ENCODE measurements at regions not wholly inside any gene's neighbourhood (a gene's known extent, or its start where the extent isn't known, plus 50 kb on each side); places are given as distances from the start of the nearest gene placed in this dataset.

GRCh38 chr6:86045038-86045437 is 402.4 kb upstream of the SYNCRIP start:
- Histone ChIP-seq H3K79me2 (ENCODE audit: insufficient read depth, low read length) (no peaks in the 10 kb centered on the region), H3K27ac (ENCODE audit: low read length) (no peak overlapping the region), H3K36me3 (ENCODE audit: insufficient read depth, low read length) (no peaks in the 10 kb centered on the region), H3K9ac (ENCODE audit: low read depth, low read length) (no peak overlapping the region), H3K4me1 (ENCODE audit: insufficient read depth, low read length) (no peaks in the 10 kb centered on the region), H2AFZ (ENCODE audit: low read depth, low read length) (no peak overlapping the region), H3K27me3 (ENCODE audit: insufficient read depth, low read length, poor library complexity) (no peaks in the 10 kb centered on the region), H3K4me2 (ENCODE audit: insufficient read depth, low read length) (no peak overlapping the region), H3K9me3 (ENCODE audit: insufficient read depth, low read length, severe bottlenecking) (no peaks in the 10 kb centered on the region), H4K20me1 (ENCODE audit: insufficient read depth, low read length) (no peaks in the 10 kb centered on the region), H3K4me3 (ENCODE audit: low read depth in 1 of 2, low read length in 2 of 2) (no peak overlapping the region)
- DNase-seq (no peak), ATAC-seq (ENCODE audit: insufficient read depth, low read depth) (no peak)
- TF ChIP-seq EZH2 (IDR thresholded peaks at IDR 0.05; ENCODE audit: borderline replicate concordance, low read depth, low read length, severe bottlenecking), result no peak
- TF ChIP-seq, protein P1, sequence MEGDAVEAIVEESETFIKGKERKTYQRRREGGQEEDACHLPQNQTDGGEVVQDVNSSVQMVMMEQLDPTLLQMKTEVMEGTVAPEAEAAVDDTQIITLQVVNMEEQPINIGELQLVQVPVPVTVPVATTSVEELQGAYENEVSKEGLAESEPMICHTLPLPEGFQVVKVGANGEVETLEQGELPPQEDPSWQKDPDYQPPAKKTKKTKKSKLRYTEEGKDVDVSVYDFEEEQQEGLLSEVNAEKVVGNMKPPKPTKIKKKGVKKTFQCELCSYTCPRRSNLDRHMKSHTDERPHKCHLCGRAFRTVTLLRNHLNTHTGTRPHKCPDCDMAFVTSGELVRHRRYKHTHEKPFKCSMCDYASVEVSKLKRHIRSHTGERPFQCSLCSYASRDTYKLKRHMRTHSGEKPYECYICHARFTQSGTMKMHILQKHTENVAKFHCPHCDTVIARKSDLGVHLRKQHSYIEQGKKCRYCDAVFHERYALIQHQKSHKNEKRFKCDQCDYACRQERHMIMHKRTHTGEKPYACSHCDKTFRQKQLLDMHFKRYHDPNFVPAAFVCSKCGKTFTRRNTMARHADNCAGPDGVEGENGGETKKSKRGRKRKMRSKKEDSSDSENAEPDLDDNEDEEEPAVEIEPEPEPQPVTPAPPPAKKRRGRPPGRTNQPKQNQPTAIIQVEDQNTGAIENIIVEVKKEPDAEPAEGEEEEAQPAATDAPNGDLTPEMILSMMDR (IDR thresholded peaks at IDR 0.05; ENCODE audit: borderline replicate concordance, extremely low read depth, low read length, poor library complexity, severe bottlenecking), result no peak

DNA sequence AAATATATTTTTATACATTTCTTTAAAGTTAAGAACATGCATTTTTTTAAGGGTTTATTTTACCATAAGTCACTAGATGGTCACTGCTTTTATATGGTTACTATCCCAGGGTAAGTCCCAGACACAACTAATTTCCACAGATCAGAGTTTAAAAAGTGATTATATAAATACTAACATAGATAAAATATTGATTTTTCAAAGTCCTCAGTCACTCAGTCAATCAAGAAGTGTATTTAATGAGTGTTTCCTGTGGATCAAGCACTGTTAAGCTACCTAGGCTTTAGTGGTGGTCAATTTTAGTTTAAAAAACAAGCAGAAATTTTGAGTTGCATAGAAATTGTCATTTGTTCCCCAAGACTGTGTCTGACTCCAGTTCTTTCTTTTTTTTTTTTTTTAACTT is 399.5 kb upstream of the SYNCRIP start:
- no peak overlapping the region for H3K4me3 ChIP-seq (ENCODE audit: low read depth in 1 of 2, low read length in 2 of 2)
- no peaks in the 10 kb centered on the region for H3K9me3 ChIP-seq (ENCODE audit: insufficient read depth, low read length, severe bottlenecking)
- H3K27ac ChIP-seq (ENCODE audit: low read length), result no peak overlapping the region
- no peak overlapping the region for H2AFZ ChIP-seq (ENCODE audit: low read depth, low read length)
- H3K36me3 ChIP-seq (ENCODE audit: insufficient read depth, low read length), result no peaks in the 10 kb centered on the region
- no peak for DNase-seq
- H4K20me1 ChIP-seq (ENCODE audit: insufficient read depth, low read length), result no peaks in the 10 kb centered on the region
- H3K4me1 ChIP-seq (ENCODE audit: insufficient read depth, low read length), result no peaks in the 10 kb centered on the region
- TF ChIP-seq, protein P1 (IDR thresholded peaks at IDR 0.05; ENCODE audit: borderline replicate concordance, extremely low read depth, low read length, poor library complexity, severe bottlenecking), result no peak
- no peak for TF ChIP-seq EZH2 (IDR thresholded peaks at IDR 0.05; ENCODE audit: borderline replicate concordance, low read depth, low read length, severe bottlenecking)
- H3K9ac ChIP-seq (ENCODE audit: low read depth, low read length), result no peak overlapping the region
- no peak overlapping the region for H3K4me2 ChIP-seq (ENCODE audit: insufficient read depth, low read length)
- H3K79me2 ChIP-seq (ENCODE audit: insufficient read depth, low read length), result no peaks in the 10 kb centered on the region
- no peaks in the 10 kb centered on the region for H3K27me3 ChIP-seq (ENCODE audit: insufficient read depth, low read length, poor library complexity)
- no peak for ATAC-seq (ENCODE audit: insufficient read depth, low read depth)

DNA sequence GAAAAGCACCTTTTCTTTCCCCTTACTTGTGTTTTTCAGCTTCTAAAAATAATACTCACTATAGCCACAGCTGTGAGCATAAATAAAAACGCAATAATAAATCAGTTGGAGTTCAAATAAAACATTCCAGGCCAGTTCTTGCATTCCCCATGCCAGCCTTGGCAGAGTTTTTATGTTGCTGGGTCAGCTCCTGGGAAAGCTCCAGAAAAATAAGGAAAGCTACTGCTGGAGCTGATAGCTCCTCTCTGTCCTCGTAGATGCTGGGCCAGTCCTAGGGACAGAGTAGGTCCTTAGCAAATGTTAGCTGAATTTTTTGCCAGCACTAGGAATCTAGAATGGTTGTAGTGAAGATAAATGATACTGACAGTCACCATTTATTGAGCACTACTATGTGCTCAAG is 389.0 kb upstream of the SYNCRIP start:
- no peaks in the 10 kb centered on the region for H3K27me3 ChIP-seq (ENCODE audit: insufficient read depth, low read length, poor library complexity)
- no peaks in the 10 kb centered on the region for H3K4me1 ChIP-seq (ENCODE audit: insufficient read depth, low read length)
- H2AFZ ChIP-seq (ENCODE audit: low read depth, low read length), result no peak overlapping the region
- no peak overlapping the region for H3K27ac ChIP-seq (ENCODE audit: low read length)
- H3K9ac ChIP-seq (ENCODE audit: low read depth, low read length), result no peak overlapping the region
- H4K20me1 ChIP-seq (ENCODE audit: insufficient read depth, low read length), result no peaks in the 10 kb centered on the region
- ATAC-seq (ENCODE audit: insufficient read depth, low read depth), result no peak
- H3K79me2 ChIP-seq (ENCODE audit: insufficient read depth, low read length), result no peaks in the 10 kb centered on the region
- no peak overlapping the region for H3K4me2 ChIP-seq (ENCODE audit: insufficient read depth, low read length)
- H3K36me3 ChIP-seq (ENCODE audit: insufficient read depth, low read length), result no peaks in the 10 kb centered on the region
- no peak for TF ChIP-seq EZH2 (IDR thresholded peaks at IDR 0.05; ENCODE audit: borderline replicate concordance, low read depth, low read length, severe bottlenecking)
- TF ChIP-seq, protein P1 (IDR thresholded peaks at IDR 0.05; ENCODE audit: borderline replicate concordance, extremely low read depth, low read length, poor library complexity, severe bottlenecking), result no peak
- no peak for DNase-seq
- H3K4me3 ChIP-seq (ENCODE audit: low read depth in 1 of 2, low read length in 2 of 2), result no peak overlapping the region
- H3K9me3 ChIP-seq (ENCODE audit: insufficient read depth, low read length, severe bottlenecking), result no peaks in the 10 kb centered on the region

GRCh38 chr6:86030875-86031274 is 388.2 kb upstream of the SYNCRIP start:
- Histone ChIP-seq H3K9ac (ENCODE audit: low read depth, low read length) (no peak overlapping the region), H2AFZ (ENCODE audit: low read depth, low read length) (no peak overlapping the region), H3K79me2 (ENCODE audit: insufficient read depth, low read length) (no peaks in the 10 kb centered on the region), H3K36me3 (ENCODE audit: insufficient read depth, low read length) (no peaks in the 10 kb centered on the region), H4K20me1 (ENCODE audit: insufficient read depth, low read length) (no peaks in the 10 kb centered on the region), H3K4me3 (ENCODE audit: low read depth in 1 of 2, low read length in 2 of 2) (no peak overlapping the region), H3K4me1 (ENCODE audit: insufficient read depth, low read length) (no peaks in the 10 kb centered on the region), H3K27me3 (ENCODE audit: insufficient read depth, low read length, poor library complexity) (no peaks in the 10 kb centered on the region), H3K4me2 (ENCODE audit: insufficient read depth, low read length) (no peak overlapping the region), H3K9me3 (ENCODE audit: insufficient read depth, low read length, severe bottlenecking) (no peaks in the 10 kb centered on the region), H3K27ac (ENCODE audit: low read length) (no peak overlapping the region)
- TF ChIP-seq, protein P1 (IDR thresholded peaks at IDR 0.05; ENCODE audit: borderline replicate concordance, extremely low read depth, low read length, poor library complexity, severe bottlenecking), result no peak
- no peak for TF ChIP-seq EZH2 (IDR thresholded peaks at IDR 0.05; ENCODE audit: borderline replicate concordance, low read depth, low read length, severe bottlenecking)
- ATAC-seq (ENCODE audit: insufficient read depth, low read depth) (no peak), DNase-seq (no peak)
